Endothelial cell of hepatic sinusoid (primary cell): ENCODE measurements at regions not wholly inside any gene's neighbourhood (a gene's known extent, or its start where the extent isn't known, plus 50 kb on each side); places are given as distances from the start of the nearest gene placed in this dataset.
"Not testable (repeated sequence)": the region's sequence is repeated elsewhere in the genome, so short reads cannot be mapped to it uniquely, and the experiment has no call there.

Source experiments
- in situ Hi-C: cut with HindIII; loops from 2 replicates; pipeline ENCODE4 v1.10.0; 2017; ENCODE audit warnings: low sequenced_read_pairs

DNA sequence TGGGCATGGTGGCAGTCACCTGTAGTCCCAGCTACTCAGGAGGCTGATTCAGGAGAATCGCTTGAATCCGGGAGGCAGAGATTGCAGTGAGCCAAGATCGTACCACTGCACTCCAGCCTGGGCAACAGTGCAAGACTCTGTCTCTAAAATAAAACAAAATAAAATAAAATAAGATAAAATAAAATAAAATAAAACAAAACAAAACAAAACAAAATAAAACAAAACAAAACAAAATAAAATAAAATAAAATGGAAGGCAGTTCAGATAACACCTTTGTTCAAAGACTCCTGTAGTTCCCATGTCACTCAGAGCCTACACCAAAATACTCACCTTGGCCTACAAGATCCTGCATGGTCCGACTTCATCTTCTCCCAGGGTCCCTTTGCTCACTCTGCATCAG, 61.3 kb downstream of the SYF2 start:
- in situ Hi-C loops = not testable (repeated sequence)

DNA sequence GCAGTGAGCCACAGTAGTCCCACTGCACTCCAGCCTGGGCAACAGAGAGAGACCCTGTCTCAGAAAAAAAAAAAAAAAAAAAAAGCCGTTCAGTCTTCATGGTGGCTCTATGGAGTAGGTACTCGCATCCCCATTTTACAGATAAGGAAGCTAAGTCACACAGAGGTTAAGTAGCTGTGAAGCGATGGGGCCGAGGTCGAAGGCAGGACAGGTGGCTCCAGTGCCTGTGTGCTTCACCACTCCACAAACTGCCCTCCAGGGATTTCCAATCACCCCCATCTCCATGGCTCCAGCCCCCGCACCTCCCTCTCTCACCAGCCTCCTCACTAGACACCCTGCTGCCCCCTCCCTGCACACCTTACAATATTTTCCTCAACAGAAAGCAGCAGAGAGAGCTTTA, 61.9 kb downstream of the SYF2 start:
- in situ Hi-C loops = no loop called here

DNA sequence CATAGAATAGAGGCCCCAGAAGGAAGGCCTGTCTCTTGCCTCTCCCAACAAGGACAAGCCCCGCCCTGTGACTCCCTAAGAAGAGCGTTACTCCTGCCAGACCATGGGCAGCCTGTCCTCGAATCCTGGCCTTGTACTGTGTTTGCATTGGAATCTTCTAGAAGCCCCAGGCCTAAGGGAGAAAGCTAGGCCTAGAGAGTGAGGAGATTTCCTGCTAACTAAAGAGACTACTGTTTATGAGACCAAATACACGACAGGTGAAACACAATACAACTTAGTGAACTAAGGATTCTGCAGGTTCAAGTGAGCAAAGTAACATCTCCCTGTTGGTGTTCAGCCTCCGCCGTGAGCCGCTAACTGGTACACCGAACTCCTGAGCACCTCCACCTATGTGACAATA, 62.7 kb downstream of the SYF2 start:
- in situ Hi-C loops = no loop called here

DNA sequence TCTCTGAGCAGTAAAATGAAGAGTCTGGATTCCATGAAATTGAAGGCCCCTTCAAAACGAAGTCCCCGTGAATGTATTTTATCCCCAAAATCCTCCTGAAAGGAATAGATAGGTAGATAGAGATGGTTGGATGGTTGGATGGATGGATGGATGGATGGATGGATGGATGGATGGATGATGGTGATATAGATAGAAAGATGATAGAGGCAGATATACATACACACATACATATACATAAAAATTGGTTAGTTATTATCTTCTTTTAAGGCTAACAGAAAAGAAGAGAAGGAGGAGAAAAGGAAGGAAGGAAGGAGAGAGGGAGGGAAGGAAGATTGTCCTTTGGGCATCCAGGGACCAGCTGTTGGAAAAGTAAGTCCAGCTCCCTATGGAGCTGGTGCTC, 63.1 kb downstream of the SYF2 start:
- in situ Hi-C loops = no loop called here

DNA sequence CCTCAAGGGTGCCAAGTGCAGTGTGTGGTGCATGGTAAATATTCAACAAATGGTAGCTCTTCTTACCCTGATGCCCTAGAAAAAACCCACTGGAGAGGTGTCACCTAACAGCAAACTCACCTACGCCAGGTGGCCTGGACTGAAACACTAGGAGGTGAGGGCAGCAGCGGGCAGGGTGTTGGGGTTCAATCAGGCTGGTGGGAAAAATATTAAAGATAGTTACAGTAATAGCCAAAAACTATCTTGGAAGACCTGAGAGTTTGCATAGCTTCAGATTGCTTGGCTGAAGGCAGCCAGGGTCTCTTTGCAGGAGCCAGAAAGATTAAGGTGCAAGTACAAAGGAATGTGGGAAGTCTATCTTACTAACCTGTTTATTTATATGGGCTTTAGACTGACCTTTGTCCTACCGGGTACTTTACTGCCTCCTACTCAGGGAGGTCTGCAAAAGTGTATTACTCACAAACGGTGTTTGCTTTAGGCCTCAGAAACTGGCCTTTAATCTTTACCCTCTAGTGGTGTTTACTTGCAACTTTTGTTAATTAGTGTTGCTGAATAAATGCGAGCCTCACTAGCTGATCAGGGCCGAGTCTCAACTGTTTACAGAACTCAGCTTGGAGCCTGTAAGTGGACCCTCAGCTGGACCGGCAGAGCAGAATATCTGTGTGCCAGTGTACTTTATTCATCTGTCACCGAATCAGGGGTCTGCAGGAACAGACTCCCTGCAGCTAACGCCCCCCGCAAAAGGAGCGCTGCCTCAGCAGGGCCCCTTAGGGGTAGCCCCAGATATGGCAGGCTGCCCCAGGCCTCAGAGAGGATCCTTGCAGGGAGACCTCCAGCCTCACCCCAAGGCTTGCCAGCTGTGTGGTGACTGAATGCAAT, 63.9 kb downstream of the SYF2 start:
- in situ Hi-C loops = no loop called here

DNA sequence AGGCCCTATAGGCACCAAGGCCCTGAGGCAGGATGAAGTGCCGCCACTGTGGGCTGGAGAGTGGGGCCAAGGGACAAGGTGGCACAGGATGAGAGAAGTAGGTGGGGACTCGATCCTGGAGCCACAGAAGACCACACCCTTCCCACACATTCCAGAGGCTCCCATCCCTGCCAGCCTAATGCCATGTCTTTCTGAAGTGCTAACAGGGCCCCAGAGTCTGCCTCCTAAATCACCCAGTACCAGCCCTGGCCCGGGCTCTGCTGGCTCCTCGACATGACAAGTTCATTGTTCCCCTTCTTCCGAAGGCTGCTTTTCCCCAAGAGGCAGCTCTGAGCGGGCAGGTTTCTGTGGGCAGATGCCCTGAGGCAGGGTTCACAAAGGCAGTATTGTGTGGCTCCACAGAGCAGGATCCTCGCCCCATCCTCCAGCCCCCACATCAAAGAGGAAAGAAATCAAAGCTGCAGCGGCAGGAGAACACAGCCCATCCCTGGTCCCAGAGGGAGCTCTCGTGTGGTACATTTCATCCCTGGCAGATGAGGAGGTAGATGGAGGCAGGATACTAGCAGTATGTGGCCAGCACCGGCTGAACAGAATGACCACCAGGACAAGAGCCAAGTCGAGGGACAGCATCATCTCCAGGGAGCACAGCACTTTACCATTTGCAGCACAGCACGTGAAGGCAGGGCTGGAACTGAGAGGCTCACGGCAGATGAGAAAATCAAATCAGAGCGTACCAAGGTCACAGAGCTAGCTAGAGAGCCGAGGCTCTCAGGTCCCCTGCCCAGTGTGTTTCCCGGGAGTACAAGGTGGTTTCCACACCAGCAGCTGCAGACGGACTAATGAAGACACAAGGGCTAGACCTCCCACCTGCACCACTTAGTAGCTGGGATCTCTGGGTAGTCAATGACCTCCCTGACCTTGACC, 64.8 kb downstream of the SYF2 start:
- in situ Hi-C loops = no loop called here

DNA sequence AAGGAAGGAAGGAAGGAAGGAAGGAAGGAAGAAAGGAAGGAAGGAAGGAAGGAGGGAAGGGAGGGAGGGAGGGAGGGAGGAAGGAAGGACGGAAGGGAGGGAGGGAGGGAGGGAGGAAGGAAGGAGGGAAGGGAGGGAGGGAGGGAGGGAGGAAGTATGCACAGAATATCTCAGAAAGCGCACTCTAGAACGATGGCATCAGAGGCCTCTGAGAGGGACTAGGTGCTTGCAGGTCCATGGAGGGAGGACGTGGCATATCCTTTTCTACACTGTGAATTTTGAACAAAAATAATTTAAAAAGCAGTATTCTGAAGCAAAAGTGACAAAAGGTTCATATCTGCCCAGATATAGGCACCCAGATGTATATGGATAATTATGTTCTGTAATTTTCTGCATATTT, 65.5 kb downstream of the SYF2 start:
- in situ Hi-C loops = no loop called here

DNA sequence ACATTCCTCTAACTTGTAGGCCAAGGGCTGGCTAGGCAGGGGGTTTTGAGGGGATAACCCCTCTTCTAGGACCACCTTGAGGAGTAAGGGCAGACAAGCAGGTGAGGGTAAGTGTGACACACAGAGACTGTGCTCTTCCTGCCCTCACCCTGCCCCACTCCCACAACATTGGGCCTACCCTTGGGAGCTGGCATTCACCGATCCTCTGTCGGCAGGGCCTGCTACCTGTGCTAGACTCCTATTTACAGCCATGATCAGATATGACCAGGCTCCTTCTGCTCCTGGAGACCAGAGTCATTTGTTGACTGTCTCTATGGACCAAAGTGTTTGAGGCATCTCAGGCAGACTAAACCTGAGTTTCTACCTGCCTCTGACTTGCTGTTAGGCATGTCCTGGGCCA, 68.3 kb downstream of the SYF2 start:
- in situ Hi-C loops = no loop called here

DNA sequence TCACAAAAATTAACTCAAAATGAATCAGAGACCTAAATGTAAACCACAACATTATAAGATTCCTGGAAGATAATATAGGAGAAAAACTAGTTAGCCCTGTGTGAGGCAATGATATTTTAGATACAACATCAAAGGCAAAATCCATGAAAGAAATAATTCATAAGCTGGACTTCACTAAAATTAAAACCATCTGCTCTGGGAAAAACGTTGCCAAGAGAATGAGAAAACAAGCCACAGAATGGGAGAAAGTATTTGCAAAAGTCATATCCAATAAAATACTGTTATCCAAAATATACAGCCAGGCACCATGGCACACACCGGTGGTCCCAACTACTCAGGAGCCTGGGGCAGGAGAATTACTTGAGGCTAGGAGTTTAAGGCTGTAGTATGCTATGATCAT, 70.3 kb downstream of the SYF2 start:
- in situ Hi-C loops = no loop called here

DNA sequence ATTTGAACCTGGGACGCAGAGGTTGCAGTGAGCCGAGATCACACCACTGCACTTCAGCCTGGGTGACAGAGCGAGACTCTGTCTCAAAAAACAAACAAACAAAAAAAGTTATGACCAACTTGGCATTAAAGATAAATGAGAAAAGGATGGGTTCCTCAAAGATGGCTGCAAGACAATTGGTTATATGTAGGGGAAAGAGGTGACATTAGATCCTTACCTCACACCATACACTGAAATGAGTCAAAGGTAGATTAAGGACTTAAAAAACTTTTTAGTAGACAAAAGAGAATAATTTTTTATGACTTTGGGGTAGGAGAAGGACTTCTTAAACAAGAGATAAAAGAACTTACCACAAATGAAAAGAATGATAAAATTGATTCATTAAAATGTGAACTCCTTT, 74.5 kb downstream of the SYF2 start:
- in situ Hi-C loops = no loop called here

DNA sequence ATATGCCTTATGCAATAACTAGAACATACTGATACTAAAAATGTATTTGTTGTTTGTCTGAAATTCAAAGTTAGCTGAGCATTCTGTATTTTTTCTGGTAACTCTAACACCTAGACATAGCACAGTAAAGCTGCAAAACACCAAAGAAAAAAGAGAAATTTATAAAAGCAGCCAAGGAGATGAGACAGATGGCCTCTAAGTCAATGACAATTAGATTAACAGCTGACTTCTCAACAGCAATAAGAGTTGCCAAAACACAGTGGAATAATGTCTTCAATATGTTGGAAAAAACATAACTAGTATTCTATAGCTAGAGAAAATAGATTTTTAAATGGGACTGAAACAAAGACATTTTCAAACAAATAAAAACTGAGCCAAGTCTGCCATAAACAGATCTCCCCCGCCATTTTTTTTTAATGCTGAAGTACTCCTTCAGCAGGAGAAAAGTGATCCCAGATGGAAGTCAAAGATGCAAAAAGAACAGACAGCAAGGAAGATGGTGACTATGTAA, 81.3 kb downstream of the SYF2 start:
- in situ Hi-C loops = no loop called here

DNA sequence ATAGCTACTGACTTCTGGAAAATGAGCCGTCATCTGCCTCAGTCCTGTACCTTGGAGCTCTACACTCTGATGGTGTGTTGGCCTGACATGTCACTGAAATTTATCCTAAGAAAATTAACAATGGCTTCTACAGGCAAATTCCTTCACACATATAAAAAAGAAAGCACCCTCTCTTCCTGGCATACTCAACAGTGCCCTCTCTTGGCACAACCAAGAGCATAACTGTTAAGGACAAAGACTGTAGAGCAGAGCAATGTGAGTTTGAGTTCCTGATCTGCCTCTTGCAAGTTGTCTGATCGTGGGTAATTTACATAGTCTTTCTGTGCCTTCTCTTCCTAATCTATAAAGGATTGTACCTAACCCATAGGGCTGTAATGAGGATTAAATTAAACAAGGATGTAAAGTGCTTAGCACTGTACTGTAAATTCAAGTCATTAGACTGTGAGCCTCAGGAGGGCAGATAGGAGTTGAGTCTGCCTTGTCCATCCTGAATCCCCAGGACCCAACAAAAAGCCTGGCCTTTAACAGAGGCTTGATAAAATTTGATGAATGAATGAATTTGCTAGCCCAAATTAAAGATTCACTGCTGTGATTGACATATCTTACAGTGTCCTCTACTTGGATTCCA, 83.5 kb downstream of the SYF2 start:
- in situ Hi-C loops = loop anchor here (5.0 kb wide), 1 partner anchor 36 kb away; no protein-coding TSS in a partner anchor

DNA sequence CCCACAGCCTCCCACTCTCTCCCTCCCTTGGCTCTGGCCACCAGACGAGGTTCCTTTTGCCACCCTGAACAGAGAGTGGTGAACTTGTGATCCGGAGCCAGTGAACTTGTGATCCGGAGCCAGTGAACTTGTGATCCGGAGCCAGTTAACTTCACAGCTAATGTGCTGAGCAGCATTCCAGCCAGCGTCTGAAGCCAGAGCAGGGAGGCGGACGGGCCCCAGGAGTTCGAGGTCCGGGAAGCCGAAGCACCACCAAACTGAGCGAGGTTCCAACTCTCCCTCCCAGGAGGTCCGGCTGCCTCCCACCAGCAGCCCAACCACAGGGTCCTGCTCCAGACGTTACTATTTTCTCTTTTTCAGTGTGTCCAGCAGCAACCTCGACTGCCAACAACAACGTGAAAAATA, 85.8 kb downstream of the SYF2 start:
- in situ Hi-C loops = loop anchor here (5.0 kb wide), 1 partner anchor 34 kb away; no protein-coding TSS in a partner anchor

DNA sequence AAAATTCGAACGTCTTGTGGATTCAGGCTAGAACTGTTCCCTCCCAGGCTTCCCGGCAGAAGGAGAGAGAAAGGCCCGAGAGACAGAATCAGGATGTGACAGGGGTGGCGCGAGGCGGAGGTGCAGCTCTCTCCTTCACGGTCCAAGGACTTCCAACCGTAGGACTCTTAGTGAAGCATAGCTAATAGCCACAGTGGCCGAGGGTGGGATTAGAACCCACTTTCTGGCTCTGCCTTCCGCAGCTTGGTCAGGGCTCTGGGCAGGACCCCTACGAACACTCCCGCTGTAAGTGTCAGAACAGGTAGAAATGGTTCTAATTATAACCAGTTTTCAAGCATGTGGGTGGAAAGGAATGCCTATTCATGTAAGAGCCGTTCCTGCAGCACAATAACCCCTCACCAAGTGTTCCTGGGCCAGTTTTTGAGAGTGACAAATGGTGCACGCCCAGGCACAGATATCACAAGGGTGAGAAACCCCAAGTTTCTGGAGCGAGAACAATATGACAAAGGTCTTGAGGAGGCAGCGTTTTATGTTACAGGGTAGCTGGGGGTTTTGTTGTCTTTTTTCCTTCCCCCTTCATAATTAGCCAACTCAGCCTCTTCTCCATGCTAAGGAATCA, 86.4 kb downstream of the SYF2 start:
- in situ Hi-C loops = loop anchor here (5.0 kb wide), 1 partner anchor 34 kb away; no protein-coding TSS in a partner anchor

DNA sequence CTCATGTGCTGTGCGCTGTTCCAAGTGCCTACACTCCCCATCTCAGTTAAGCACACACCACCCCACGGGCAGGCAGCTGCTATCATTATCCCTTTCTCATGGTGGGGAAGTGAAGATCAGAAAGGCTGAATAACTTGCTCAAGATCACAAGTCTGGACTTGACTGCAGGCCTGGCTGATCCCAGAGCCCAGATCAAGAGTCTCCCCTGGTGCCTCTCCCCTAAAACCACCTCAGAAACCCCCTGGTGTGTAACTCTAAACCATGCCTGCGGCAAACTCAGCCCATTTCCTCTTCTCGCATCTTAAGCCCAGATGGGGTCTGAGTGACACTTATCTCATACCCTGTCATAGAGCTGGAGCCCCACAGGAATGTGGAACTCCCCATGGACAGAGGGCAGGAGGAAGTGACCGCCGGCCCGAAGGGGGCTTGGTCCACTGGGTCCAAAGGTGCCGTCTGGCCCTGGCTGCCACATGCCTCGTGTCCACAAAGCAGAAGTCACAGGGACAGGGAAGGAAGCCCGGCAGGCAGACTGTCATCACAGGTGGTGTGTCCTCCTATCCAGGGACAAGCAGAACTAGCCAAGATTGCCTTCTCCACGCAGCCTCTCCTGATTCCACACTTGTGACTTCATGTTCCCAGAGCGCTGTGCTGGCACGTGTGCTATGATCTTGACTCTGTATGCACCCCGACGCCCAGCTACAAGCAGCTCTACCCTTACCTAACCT, 92.1 kb downstream of the SYF2 start:
- in situ Hi-C loops = no loop called here

DNA sequence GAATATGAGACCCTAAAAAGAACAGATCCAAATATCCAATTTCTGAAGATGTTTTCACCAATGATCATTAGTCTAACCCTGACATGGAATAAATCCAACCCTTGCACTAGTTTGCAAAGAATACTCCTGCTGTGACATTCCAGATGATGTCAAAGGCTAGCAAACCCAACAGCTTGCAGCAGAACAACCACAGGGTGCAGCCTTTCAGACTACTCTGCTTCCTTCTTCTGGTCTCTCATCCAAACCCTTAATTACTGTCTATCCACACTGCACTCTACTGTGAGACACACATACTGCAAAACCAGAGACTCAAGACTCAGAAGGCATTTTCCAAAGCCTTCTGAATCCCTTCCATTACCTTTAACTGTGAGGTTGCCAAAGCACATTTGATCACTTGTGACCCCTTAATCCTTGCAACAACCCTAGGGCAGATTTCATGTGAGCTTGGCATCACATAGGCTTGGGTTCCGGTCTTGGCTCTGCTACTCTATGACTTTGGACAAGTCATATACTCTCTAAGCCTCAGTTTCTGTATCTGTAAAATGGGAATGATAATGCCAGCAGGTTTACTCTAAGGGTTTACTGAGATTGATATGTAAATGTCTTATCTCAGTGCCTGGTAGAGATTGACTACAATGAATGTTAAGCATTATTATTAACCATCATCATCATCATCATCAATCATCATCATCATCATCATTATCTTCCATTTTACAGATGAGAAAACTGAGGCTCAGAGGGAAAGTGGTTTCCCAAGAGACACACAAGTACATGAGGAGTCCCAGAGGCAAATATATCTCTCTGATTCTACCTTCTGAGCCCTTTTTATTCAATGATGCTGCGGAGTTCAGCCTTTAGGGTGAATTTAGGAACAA, 94.5 kb downstream of the SYF2 start:
- in situ Hi-C loops = no loop called here

DNA sequence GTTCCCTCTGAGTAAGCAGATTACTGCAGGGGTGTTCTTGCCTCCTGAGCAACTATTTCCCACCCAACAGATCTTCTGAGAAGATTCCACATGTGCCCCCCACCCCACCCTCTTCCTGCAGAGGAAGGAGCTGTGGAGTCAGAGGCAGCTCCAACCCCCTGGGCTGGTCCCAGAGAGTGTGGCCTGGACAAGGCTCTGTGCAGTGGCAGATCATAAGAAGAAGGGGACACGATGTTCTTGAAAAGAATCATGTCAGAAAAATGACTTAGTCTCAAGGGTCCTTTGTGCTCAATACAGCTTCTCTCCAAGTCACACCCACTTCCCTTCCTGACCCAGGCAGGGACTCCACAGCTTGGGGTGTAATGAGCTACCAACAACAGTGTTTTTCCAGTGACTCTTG, 95.2 kb downstream of the SYF2 start:
- in situ Hi-C loops = no loop called here

DNA sequence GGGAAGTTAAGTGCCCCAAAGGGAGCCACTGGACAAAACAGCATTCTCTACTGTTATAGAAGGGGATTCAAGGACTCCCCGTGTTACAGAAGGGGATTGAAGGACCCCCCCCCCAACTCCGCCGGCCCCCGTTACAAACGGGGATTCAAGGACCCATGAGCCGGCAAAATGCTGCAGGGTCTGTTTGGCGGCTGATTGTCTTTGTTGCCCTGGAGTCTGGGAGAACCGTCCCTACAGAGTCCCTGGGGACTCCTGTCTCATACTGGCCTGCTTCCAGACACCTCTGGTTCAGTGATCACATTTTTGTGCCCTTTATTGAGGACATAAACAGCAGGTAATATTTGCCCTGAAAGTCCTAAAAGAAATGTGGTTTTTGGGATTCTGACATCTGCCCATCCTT, 96.4 kb downstream of the SYF2 start:
- in situ Hi-C loops = no loop called here
